NAMALWA (cell line): ENCODE measurements at regions not wholly inside any gene's neighbourhood (a gene's known extent, or its start where the extent isn't known, plus 50 kb on each side); places are given as distances from the start of the nearest gene placed in this dataset.
"Not testable (repeated sequence)": the region's sequence is repeated elsewhere in the genome, so short reads cannot be mapped to it uniquely, and the experiment has no call there.

Experiments used
- DNase-seq: peaks from one replicate; pipeline ENCODE4 v3.0.0-alpha.2; 2015; ENCODE audit warnings: low spot score

GRCh38 chr3:82165266-82165665 lies 403.8 kb upstream of the GBE1 start:
- DNase-seq = no peak

GRCh38 chr3:82163907-82164520 lies 402.6 kb upstream of the GBE1 start:
- DNase-seq = peak; percentile 43

DNA sequence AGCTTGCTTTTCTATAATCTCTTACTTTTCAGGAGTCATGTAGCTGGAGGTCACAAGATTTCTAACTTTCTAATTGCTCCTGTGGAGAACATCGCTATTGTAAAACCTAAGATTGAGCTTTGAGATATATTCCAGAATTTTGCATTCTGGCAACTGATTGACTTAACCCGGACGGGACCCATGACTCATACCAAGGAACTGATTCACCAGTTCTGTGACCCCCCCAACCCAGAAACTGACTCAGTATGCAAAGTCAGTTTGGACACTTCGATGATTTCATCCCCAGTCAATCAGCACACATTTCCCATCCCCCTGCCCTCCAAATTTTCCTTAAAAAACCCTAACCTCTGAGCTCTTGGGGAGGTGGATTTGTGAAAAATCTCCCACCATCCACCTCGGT lies 396.5 kb upstream of the GBE1 start:
- no peak for DNase-seq

GRCh38 chr3:82153892-82154291 lies 392.4 kb upstream of the GBE1 start:
- not testable (repeated sequence) for DNase-seq

GRCh38 chr3:82145742-82146141 lies 384.3 kb upstream of the GBE1 start:
- DNase-seq = no peak

- DNase-seq = no peak
Observed at GRCh38 chr3:82144811-82145210, 383.4 kb upstream of the GBE1 start.

GRCh38 chr3:82143661-82144412 lies 382.4 kb upstream of the GBE1 start:
- DNase-seq = no peak

GRCh38 chr3:82141592-82141991 lies 380.1 kb upstream of the GBE1 start:
- no peak for DNase-seq

DNA sequence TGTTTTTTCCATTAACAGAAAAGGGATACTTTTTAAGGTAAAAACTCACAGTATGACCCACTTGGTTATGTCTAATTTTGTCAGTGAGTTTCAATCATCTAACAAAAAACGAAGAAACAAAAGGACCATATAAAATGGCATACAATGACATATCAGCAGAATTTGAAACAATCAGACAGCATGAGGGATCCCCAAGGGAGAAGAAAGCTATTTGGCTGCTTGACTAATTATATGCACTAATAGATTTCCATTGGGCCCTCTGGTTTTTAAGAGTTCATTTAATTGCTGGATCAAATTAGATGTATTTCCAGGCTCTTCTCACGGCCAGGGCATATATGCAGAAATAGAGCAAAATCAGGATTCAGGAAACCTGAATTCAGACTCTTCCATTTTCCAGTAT lies 376.4 kb upstream of the GBE1 start:
- DNase-seq = no peak

DNA sequence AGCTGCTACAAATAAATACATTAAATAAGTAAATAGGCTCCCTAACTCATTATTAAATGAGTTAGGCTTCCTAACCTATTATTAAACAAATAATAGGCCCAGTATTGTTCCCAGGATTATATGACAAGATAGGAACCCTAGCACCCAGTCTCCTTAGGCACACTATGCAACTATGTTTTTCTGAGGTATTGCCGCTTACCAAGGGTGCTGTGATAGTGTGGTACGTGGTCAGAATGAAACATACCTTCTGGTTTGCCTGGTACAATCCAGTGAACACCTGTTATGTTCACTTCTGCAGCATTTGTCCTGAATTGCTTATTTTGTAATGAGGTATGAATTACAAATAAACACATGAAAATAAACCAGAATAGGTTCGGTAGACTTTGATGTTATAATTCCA lies 375.6 kb upstream of the GBE1 start:
- no peak for DNase-seq

GRCh38 chr3:82133070-82133606 lies 371.7 kb upstream of the GBE1 start:
- peak; percentile 55 for DNase-seq

DNA sequence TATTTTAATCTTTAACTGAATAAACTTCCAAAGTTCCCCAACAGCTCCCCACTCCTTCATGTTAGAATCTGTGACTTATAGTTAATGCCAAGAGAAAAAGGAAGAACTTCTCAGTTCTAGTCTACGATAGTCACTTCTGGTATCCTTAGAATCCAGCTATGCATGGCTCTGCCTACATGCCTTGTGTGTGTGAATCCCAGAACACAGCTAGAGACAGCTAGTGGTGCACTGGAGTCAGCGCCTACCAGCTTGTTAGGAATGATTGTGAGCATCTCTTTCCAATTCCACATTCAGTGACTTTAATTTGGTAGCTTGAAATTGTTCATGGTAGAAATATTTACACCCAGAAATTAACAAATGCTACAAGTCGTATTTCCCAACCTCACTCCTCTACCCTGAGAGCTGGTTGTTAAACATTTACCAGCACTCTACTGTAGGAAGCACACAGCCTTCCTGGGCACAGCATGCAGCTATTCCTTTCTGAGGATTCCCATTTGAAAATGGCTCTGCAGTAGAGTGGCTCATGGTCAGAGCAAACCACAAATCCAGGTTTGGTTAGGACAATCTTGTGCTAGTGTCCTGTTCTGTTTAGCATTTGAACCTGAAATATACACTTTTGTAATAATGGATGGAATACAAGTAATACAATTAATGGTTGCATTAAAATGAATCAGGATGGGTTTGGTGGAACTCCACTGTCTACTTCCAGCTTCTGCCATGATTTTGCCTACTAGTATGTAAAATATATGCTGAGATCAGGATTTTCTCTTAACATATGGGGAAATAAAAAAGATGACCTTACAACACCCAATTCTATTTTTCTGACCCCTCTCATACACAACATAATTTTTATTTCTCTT lies 371.0 kb upstream of the GBE1 start:
- no peak for DNase-seq

DNA sequence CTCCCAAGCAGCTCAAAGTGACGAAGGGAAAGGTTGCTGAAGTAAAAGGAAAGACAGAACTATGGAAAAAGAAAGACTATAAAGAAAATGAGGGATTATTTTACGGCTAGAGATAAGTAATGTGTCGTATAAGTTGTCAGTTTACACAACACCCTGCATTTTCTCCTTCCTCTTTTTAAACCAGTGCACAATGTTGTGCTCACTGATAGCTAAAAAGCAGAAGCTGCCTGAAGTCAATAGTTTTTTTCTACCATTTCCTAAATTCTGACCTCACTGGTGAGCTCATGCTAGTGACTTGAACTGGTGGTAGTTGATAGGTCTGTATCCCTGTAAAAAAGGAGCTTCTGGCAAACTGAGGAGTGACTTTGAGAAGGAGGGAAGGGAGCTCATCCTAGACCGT lies 368.6 kb upstream of the GBE1 start:
- DNase-seq = peak; percentile 35

GRCh38 chr3:82129221-82129801 lies 367.9 kb upstream of the GBE1 start:
- DNase-seq = no peak

DNA sequence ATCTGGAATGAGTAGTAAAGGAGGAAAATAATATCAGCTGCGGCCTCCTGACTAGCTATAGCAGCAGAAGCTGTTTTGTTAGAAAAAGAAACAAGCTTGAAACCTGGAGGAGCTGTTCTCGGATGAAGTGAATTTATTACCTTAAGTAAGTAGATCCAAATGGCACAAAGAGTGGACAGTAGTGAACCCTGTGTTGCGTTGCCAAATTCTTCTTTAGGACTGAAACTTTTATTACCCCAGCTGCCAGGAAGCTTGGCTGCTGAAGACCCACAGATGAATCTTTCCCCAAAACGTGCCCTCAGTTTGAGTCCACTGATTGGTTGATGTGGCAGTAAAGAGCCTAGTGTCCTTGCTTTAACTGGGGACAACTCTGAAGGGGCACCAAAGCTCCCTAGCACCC lies 366.8 kb upstream of the GBE1 start:
- no peak for DNase-seq

GRCh38 chr3:82122554-82123345 lies 361.3 kb upstream of the GBE1 start:
- no peak for DNase-seq

GRCh38 chr3:82114589-82114988 lies 353.1 kb upstream of the GBE1 start:
- DNase-seq = no peak

DNA sequence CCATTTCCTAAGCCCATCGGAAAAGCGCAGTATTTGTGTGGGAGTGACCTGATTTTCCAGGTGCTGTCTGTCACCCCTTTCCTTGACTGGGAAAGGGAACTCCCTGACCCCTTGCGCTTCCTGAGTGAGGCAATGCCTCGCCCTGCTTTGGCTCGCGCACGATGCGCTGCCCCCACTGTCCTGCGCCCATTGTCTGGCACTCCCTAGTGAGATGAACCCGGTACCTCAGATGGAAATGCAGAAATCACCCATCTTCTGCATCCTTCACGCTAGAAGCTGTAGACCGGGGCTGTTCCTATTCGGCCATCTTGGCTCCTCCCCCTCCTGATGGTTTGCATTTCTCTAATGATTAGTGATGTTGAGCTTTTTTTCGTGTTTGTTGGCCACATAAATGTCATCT lies 349.3 kb upstream of the GBE1 start:
- DNase-seq = not testable (repeated sequence)

DNA sequence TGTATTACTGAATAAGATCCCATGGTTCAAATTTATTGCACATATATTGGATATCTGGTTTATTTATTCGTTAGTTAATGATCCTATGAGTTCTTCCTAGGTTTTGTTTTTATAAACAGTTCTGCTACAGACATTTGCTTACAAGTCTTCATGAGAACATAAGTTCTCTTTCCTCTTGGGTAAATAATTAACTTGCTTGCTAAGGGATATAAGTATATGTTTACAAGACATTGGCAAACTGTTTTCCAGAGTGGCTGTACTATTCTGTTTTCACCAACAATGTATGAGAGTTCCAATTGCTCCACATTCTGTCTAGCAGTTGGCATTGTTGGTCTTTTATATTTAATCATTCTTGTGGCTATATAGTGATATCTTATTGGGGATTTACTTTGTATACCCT lies 341.8 kb upstream of the GBE1 start:
- DNase-seq = no peak

GRCh38 chr3:82100378-82100777 lies 338.9 kb upstream of the GBE1 start:
- no peak for DNase-seq

DNA sequence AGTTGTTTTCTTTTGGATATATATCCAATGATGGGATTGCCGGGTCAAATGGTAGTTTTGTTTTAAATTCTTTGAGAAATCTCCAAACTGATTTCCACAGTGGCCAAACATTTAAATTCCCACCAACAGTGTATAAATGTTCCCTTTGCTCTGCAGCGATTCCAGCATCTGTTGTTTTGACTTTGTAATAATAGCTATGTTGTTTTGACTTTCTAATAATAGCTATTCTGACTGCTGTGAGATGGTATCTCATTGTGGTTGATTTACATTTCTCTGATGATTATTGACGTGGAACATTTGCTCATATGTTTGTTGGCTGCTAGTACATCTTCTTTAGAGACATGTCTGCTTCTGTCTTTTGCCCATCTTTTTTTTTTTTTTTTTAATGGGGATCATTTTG lies 332.2 kb upstream of the GBE1 start:
- peak; percentile 7 for DNase-seq

DNA sequence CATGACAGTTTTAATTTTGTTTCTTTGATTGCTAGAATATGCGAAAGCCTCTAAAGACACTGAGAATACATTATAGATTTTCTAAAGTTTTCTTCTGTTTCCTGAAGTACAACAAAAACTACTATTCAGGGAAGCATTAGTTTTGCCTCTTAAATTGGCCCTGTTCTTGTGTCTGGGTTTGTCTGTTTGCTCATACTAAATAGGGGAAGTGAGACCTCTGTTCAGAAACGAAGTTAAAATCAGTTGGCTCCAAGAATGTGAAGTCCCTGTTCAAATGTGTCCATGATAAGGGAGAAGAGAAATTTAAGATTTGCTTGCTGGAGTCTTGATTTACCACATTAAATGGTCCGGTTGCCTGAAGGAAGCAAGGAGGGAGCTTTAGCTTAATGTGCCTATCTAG lies 327.3 kb upstream of the GBE1 start:
- DNase-seq = peak; percentile 23
